Stimulated activated CD4-positive, alpha-beta T cell treated with anti-CD3 and anti-CD28 coated beads, Interleukin-12 subunit alpha, Interleukin-12 subunit beta, amount 100 ng/mL, for 24 hours (primary cell): ENCODE measurements at regions not wholly inside any gene's neighbourhood (a gene's known extent, or its start where the extent isn't known, plus 50 kb on each side); places are given as distances from the start of the nearest gene placed in this dataset.

Experiments used
- DNase-seq, 2 experiments: peaks; one replicate each; pipeline ENCODE4 v3.0.0-alpha.2; 2020; ENCODE audit warnings: low read depth in 2 of 2

GRCh38 chr3:24936574-24936973 is 441.9 kb upstream of the THRB start:
- no peak for DNase-seq

DNA sequence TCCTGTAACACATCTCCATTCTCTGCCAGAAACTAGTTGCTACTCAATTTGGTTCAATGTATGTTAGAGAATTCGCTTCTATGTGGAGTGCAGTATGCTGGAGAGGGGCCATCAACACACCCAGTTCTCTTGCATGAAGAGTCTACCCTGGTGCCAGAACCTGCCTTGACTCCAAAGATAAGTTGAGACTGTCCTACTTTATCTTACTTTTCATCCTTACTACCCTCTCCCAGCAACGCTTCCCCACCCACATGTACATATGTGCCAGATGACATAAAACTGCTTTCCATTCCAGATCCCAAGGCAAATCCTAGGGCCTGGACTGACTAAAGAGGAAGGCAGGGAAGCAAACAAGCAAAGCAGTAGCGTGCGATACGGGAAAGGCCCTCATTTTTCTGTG is 442.6 kb upstream of the THRB start:
- no peak for DNase-seq

- no peak for DNase-seq
Measured at GRCh38 chr3:24937780-24938179, 443.1 kb upstream of the THRB start.

- no peak for DNase-seq
Measured at GRCh38 chr3:24943961-24944360, 449.3 kb upstream of the THRB start.

DNA sequence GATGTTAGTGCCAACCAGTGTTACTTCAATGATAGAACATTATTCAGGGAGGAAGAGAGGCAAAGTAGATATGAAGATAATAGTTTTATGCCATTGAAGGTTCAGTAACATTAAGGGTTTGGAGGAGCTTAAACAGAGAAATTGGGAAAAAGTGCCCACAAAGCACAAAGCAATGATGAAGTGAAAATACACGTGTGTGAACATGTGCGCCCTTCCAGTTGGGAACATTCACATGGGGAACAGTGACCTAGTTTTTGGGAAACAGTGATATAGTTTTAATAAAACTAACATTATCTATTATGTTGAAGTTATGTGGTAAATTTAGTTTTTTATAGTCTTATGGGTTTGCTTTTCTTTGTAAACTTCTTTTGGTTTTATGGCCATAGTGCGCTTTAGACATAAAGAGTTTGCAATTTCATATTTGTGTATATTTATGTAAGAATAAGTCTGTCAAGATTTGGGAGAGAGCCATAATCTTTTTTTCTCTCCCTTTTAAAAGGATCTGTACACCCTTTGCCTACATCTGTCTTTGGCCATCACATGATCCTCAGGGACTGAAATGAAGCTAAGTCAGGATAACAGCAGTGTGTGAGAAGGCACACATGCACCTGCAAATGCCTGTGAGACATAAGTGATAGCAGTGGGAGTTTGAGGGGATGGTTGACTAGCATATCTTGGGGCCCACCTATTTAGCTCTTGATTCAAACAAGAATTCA is 450.3 kb upstream of the THRB start:
- no peak for DNase-seq

DNA sequence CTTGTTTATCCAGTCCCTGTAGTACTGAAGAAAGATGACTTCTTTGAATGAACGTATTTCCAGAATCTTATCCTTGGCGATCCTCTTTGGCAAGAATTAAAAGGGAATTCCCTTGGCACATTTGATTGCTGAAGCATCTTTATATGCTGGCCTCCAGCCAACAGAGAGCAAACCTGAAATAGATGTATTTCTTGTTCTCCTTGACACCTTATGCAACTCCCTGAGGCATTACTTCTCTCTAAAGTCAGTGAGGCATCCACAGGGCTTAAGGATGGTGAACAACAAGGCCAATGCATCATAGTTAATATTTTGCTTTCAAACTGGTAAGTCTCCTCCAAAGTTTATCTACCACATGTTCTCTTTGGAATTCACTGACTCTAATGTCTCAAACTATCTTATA is 450.9 kb upstream of the THRB start:
- no peak for DNase-seq

DNA sequence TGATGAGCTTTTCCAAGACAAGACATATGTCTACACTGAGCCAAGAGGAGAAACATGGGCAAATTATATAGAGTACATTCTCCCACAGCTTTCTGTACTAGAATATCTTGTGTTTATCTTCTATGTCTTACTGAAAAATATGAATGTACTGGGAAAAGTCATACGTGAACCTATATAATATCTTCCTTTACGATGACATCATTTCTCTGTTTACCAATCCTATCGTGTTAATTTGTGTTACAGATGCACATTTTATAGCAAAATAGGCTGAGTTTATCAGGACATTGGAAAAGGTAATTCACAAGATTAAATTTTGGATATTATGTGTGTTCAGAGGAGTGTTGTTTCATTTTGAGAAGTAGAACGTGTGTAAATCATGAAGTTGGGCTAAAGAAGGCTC is 452.5 kb upstream of the THRB start:
- DNase-seq, result no peak

DNA sequence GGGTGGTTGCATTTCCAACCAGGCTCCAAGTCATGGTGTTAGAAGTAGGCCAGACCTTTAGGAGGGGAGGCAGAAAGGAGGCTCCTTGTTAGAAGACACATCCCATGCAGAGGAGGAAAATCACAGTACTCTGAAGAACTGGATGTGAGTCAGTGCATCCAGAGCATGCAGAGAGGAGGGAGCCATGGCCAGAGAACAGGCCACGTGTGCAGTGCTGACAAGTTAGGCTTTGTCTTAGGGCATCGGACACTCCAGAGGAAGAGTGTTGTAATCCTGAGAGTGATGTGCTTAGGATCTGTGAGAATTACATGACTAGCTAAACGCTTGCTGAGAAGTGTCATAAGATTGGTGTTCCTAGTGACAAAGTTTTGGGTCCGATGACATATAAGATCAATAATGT is 456.5 kb upstream of the THRB start:
- no peak for DNase-seq

GRCh38 chr3:24952388-24952787 is 457.7 kb upstream of the THRB start:
- DNase-seq, result no peak

DNA sequence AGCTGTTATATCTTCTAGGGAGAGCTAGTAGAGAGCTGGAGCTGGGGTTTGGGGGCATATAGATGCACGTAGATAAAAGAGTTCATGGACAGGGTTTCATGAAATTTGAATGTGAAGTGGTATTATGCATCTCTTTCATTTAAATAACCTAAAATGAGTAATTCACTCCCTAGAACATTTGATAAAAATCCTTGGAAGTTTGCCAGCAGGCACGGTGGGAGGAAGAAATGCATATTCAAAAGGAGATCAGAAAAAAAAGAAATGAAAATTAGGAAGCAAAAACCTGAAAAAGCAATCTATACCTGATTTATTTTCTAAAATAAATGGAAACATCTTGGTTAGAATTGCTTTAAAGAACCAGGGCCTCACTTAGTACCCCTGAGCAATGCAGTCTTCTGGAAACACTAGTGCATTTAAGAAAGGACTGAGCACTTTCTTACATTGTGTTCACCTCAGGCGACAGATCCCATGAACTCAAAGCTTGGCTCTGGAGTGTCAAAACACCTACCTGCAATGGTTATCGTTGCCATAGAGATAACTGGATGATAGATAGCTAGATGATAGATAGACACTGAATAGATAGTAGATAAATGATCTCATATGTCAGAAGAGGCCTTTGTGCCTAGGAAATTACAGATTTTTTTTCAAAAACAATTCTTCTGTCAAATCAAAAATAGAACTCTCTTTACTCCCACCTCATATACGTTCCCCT is 458.6 kb upstream of the THRB start:
- DNase-seq, result no peak

GRCh38 chr3:24956613-24957012 is 462.0 kb upstream of the THRB start:
- no peak for DNase-seq

DNA sequence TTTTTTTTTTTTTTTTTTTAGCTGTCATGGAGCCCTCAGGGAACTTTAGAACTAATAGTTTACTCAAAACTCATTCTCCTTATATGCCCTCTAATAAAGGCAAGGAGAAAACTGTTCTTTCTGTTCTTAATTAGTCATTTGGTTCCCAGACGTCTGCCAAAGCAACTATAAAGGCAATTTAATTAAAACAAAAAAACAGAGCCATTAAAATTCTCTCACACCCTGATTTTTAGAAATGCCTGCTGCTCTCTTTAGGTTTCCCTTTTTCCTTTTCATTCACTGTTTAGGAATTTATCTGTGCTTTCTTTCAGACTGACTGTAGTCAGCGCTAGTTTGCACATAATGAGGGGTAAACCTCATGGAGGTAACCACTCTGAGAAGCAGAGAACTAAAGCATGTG is 463.6 kb upstream of the THRB start:
- DNase-seq, result no peak

DNA sequence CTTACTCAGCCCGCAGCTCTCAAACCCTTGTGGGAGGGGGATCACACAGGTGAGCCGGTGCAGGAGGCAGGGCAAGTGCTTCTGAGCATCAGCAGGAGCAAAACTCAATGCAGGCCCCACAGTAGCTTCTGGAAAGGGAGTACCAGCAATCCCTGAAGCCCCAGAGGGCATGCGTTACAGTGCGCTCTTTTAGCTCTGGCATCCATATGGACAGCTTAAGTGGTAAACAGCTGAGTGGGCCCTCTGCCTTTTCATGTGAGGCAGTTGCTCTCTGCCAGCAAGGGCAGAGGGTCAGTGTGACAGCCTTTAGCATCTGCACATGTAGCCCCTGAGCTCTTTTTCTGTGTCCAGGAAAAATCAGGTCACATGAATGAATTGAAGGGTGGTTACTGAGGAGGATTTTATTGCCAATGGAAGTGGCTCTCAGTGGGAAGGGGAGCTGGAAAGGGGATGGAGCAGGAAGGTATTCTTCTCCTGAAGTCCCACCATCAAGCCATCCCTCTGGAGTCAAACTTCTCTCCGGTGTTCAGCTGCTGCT is 464.3 kb upstream of the THRB start:
- DNase-seq, result no peak

DNA sequence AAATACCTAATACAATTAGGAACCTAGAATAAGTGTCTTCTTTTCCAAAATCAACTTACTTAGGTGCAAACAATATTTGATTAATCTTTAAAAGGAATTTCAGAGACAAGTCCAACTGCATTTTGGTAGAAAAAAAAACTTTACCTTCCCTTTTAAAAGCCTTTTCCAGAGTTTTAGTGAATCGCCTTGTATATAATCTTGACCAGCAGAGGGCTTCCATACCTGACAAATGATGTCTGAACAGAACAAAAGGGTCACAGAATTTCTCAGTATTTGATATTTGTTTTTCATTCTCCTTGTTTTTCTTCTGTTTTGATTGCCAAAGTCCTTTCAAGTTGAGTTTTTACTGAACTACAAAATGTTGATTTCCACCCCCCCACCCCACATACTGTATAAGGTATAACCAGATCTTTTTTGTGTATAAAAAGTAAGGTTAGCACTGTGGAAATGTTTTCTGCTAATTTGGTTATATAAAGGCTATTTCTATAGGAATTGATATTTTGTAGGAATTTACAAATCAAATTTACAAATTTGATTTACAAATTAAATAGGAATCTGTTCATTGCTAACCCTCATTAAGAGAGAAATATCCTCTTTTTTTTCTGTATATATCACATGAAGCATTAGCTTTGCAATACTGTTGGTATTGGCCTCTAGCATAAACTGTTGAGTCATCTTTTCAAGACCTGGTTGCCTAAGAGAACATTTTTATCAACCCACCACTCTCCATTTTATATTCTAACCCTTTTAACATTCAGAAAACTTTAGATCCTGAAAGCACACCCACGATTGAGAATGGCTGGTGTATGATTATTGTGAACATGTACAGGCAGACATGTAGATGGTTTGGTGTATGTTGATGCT is 464.1 kb upstream of the RARB start:
- no peak for DNase-seq

DNA sequence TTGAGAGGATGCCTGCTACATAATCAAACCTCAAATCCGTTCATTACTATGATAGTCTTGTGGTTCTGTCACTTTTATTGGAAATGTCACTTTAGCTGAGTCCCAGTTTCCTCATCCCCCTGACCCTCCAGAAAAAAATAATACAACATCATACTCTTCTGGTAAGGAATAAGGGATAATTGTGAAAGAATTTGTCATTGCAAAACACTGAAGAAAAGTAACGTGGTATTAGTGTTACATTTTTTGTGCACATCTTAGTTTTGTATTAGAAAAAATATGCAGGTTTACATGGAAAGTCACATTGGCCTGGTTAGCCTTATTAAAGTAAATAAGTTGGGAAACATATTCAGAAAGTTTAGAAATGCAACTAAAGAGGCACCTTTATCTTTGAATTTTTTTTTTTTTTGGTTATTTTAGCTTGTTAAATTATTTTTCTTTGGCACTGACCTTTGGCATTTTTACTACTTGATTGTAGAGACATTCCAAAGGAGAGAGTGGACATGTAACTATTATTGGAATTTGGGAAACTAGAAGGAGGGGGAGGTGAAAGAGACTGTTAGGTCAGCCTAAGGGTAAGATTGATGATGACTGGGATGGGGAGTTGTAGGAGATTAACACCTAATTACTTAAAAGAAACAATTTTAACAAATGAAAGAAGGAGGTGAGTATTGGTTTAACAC is 462.2 kb upstream of the RARB start:
- no peak for DNase-seq

DNA sequence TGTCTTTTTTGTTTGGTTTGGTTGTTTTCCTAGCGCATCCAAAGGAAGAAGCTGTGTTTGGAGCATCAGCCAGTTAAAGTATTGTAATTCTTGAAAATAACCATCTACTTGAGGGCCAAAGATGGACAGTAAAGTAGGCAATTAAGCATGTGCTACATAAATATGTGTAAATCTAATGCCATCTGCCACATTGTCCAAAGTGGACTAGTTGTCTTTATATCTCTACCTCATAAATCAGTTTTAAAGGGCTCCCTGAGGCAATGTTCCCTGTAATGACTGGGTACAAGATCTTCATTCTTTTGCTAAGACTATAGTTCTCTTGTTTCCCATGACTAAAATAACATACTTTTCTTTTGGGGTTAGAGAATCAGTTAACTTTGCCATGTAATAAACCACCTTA is 460.0 kb upstream of the RARB start:
- no peak for DNase-seq

DNA sequence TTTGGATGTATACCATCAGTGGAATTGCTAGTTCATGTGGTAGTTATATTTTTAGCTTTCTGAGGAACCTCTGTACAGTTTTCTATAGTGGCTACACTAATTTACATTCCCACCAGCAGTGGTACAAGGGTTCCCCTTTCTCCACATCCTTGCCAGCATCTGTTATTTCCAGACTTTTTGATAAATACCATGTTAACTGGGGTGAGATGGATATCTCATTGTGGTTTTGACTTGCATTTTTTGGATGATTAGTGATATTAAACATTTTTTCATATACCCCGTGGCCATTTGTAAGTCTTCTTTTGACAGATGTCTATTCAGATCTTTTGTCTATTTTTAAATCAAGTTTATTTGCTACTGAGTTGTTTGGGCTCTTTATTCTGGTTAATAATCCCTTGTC is 455.6 kb upstream of the RARB start:
- DNase-seq, result no peak

DNA sequence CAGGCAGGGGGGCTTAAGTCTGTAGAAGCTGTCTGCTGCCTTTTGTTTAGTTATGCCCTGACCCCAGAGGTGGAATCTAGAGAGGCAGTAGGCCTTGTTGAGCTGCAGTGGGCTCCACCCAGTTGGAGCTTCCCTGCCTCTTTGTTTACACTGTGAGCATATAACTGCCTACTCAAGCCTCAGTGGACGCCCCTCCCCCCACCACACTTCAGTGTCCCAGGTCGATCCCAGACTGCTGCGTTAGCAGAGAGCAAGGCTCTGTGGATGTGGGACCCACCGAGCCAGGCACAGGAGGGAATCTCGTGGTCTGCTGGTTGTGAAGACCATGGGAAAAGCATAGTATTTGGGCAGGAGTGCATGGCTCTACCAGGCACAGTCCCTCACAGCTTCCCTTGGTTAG is 446.8 kb upstream of the RARB start:
- DNase-seq, result no peak

GRCh38 chr3:24981924-24982323 is 446.1 kb upstream of the RARB start:
- DNase-seq, result no peak

DNA sequence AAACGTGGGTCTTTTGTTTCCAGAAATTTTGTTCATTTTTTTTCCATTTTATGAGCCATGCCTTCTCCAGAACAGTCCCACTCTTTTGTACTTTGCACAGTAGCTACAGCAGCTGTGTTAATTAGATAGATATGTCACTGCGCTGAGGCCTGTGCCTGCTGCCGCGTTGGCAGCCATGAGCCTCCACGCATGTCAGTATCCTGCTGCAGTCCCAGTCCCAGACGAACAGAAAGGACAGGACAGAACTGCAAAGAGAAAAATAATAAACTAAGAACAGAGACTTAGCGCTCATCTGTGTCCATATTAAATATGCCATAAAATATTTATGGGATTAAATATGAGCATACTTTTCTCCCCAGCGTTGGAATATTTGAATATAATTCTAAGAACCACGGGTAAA is 442.4 kb upstream of the RARB start:
- DNase-seq, result no peak

DNA sequence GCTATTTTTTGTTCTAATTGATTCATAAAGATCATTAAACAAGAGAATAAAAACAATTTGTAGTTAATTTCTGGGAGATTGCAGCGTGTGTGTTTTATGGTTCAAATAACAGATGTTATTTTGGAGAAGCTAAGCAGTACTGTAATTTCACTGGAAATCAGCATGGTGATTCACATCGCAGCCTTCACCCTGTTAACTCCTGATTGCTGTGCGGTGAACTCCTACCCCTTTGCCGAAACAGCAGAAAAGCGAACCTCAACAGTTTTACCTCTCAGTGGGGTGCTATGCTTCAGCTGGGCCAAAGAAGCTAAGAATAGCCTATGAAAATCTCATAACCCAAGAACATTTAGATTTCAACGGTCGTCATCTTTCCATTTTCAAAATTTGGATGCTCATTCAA is 441.5 kb upstream of the RARB start:
- DNase-seq, result no peak

GRCh38 chr3:24999357-24999756 is 428.7 kb upstream of the RARB start:
- DNase-seq, result no peak
